ENCODE measurements at regions not wholly inside any gene's neighbourhood (a gene's known extent, or its start where the extent isn't known, plus 50 kb on each side); places are given as distances from the start of the nearest gene placed in this dataset.

DNA sequence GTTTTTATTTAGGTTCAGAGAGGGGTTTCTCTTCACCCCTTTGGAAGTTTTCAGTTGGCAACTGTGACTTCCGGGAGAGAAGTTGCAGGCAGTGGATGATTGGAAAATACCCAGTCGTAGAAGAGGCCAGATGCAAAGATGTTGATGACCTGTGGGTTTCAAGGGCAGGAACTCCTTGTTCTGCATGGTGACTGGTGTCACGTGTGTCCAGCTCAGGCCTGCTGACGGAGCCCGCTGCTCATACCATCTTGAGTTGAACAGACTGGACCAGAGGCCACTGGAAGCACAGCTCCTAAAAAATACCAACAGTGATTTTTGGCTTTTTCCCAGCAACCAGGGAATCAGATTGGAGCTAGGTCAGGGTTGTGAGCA is 243.9 kb upstream of the KLF4 start:
- Mint-ChIP-seq H3K4me1 (peaks cover 15% of the 10 kb centered on the region), H3K4me3 (no peak overlapping the region), H3K27me3 (ENCODE audit: low read depth, poor library complexity) (peaks cover 10% of the 10 kb centered on the region), H3K27ac (no peak overlapping the region), H3K36me3 (ENCODE audit: low read depth) (no peaks in the 10 kb centered on the region), H3K9me3 (no peaks in the 10 kb centered on the region)
- no peak for DNase-seq
- TF ChIP-seq, protein P1, sequence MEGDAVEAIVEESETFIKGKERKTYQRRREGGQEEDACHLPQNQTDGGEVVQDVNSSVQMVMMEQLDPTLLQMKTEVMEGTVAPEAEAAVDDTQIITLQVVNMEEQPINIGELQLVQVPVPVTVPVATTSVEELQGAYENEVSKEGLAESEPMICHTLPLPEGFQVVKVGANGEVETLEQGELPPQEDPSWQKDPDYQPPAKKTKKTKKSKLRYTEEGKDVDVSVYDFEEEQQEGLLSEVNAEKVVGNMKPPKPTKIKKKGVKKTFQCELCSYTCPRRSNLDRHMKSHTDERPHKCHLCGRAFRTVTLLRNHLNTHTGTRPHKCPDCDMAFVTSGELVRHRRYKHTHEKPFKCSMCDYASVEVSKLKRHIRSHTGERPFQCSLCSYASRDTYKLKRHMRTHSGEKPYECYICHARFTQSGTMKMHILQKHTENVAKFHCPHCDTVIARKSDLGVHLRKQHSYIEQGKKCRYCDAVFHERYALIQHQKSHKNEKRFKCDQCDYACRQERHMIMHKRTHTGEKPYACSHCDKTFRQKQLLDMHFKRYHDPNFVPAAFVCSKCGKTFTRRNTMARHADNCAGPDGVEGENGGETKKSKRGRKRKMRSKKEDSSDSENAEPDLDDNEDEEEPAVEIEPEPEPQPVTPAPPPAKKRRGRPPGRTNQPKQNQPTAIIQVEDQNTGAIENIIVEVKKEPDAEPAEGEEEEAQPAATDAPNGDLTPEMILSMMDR (IDR thresholded peaks at IDR 0.05), result no peak

DNA sequence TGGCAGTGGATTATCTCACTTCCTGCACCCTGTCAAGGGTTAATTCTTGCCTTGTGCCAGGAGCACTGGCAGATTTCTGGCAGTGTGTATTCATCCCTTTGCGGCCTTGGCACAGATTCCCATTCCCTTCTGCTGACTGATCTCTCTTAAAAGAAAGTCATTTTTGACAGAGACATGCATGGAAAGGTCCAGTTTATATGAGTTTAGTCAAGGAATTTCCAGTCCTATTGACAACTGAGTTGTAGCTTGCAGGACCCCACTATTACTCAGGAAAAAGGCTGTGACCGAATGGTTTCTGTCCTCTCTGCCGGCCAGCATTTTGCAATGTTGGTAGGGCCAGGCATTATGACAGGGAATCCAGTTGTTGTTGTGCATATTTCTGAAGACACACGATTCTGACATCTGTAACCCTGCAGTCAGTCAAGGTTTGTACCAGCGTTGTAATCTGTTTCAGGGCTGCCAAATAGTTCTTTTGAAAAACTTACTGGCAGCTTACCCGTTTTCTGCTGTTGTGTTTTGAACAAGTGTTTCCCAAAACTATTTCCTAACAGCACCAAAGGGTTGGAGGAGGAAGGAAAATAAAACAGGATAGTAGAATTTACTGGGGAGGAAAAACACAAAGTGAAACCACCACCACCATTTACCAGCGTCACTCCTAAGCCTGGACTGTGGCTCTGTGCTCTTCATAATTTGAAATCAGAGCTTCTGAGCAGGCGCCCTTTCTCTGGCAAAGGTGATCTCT is 243.4 kb upstream of the KLF4 start:
- Mint-ChIP-seq H3K27ac (no peak overlapping the region), H3K27me3 (ENCODE audit: low read depth, poor library complexity) (peaks cover 10% of the 10 kb centered on the region), H3K9me3 (no peaks in the 10 kb centered on the region), H3K4me1 (peaks cover 9% of the 10 kb centered on the region), H3K36me3 (ENCODE audit: low read depth) (no peaks in the 10 kb centered on the region), H3K4me3 (no peak overlapping the region)
- TF ChIP-seq, protein P1 (IDR thresholded peaks at IDR 0.05), result no peak
- no peak for DNase-seq

DNA sequence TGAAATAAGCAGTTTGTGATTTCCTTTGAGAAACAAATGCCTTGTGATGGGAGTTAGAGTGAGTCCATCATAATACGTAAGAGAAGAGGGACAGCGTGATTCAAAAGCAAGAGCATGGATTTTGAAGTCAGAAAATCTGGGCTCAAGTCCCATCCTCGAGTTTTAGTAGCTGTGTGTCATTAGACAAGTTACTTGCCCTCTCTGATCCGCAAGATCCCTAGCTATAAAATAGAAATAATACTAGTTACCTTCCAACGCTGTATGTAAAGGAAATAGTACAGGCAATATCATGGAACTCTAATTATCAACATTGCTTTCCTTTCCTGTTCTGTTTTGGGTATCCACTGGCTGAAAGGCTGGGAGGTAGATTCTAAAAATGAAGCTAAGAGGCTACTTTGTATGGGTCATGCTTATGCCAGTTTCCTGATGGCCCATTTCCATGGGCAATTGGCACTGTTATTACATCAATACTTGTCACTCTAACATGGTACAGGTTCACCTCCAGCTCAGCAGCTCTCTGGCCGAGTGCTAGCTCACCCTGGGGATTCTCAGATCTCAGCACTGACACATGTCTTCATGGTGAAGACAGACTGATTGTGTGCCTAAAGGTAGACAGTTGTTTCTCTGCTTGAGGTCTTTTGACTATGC is 241.7 kb upstream of the KLF4 start:
- no peak overlapping the region for H3K4me3 Mint-ChIP-seq
- H3K36me3 Mint-ChIP-seq (ENCODE audit: low read depth), result no peaks in the 10 kb centered on the region
- no peak for DNase-seq
- peaks cover 18% of the 10 kb centered on the region for H3K27me3 Mint-ChIP-seq (ENCODE audit: low read depth, poor library complexity)
- H3K9me3 Mint-ChIP-seq, result no peaks in the 10 kb centered on the region
- no peaks in the 10 kb centered on the region for H3K4me1 Mint-ChIP-seq
- no peak overlapping the region for H3K27ac Mint-ChIP-seq
- TF ChIP-seq, protein P1 (IDR thresholded peaks at IDR 0.05), result no peak

DNA sequence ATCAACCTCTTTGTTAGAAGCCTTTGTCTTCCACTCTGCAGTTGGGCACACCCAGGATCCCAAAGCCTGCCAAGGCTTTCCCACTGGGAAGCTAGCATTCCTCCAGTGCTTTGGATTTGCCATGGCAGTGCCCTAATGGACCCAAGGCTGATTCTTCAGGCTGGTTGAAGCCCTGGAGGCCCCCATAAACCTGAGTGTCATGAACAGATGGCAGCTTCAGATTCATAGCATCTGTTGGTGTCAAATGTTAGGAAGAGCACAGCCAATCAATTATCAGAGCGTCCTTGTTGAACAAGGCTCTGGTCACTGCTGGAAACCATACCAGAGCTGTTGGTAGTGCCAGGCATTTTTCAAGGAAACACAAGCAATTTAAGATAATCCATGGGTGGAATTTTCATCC is 241.1 kb upstream of the KLF4 start:
- Mint-ChIP-seq H3K36me3 (ENCODE audit: low read depth) (no peaks in the 10 kb centered on the region), H3K4me3 (no peak overlapping the region), H3K27ac (no peak overlapping the region), H3K27me3 (ENCODE audit: low read depth, poor library complexity) (peaks cover 20% of the 10 kb centered on the region), H3K9me3 (no peaks in the 10 kb centered on the region), H3K4me1 (no peaks in the 10 kb centered on the region)
- DNase-seq, result no peak
- TF ChIP-seq, protein P1 (IDR thresholded peaks at IDR 0.05), result no peak

DNA sequence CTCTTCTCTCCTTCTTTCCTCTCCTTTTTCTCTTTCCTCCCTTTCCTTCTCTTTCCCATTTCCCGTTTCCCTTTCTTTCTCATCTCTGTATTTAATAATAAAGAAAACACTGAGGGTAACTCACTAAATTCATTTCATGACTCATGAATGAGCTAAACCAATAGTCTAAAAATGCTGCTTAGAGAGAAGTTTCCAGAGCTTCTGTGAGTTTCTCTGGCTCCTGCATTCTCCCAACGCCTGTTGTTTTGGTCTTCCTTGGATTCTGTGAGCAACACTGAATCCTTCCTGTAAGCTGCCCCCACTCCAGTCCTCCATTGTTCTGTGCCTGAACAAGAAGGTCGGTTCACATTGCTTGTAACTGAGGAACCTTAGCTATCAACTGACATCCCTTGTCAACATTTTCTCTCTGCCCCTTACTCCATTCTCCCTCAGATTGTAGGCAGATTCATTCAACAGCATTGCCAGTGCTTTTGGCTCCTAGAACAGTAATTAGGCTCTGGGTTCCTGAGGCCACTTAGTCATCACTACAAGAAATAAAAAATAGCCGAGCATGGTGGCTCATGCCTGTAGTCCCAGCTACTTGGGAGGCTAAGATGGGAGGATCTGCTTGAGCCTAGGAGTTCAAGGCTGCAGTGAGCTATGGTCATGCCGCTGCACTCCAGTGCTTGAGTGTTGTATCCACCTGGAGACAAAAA is 237.7 kb upstream of the KLF4 start:
- no peak for DNase-seq
- no peak overlapping the region for H3K4me3 Mint-ChIP-seq
- H3K27ac Mint-ChIP-seq, result no peak overlapping the region
- H3K4me1 Mint-ChIP-seq, result no peaks in the 10 kb centered on the region
- H3K36me3 Mint-ChIP-seq (ENCODE audit: low read depth), result no peaks in the 10 kb centered on the region
- TF ChIP-seq, protein P1 (IDR thresholded peaks at IDR 0.05), result no peak
- peaks cover 21% of the 10 kb centered on the region for H3K27me3 Mint-ChIP-seq (ENCODE audit: low read depth, poor library complexity)
- H3K9me3 Mint-ChIP-seq, result no peaks in the 10 kb centered on the region

Data from nephron progenitor cell (in vitro differentiated cells).